NCI-H1436 treated with DMSO at 0.1 percent for 48 hours (cell line): ENCODE measurements at regions not wholly inside any gene's neighbourhood (a gene's known extent, or its start where the extent isn't known, plus 50 kb on each side); places are given as distances from the start of the nearest gene placed in this dataset.
"Not testable (repeated sequence)": the region's sequence is repeated elsewhere in the genome, so short reads cannot be mapped to it uniquely, and the experiment has no call there.

Source experiments
- DNase-seq: peaks from one replicate; lab custom pipeline; 2025; lab: John Stamatoyannopoulos, UW

DNA sequence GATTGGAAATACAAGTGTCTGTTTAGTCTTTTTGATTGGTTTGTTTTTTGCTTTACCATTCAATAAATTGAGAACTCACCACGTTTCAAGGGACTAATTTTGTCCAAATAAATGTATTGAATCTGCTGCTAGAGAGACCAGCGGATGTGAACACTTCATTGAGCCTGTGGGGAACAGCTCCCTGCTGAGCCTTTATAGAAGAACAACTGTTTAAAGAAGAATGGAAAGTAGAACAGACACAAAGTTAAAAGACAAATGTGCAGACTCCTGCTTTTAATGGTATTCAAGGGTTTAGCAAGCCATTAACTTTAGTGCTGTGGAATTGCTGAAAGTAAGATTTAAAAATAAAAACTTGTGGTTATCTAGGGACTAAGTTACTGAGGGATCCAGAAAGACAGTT lies 817.7 kb upstream of the B3GALT2 start:
- DNase-seq = no peak

DNA sequence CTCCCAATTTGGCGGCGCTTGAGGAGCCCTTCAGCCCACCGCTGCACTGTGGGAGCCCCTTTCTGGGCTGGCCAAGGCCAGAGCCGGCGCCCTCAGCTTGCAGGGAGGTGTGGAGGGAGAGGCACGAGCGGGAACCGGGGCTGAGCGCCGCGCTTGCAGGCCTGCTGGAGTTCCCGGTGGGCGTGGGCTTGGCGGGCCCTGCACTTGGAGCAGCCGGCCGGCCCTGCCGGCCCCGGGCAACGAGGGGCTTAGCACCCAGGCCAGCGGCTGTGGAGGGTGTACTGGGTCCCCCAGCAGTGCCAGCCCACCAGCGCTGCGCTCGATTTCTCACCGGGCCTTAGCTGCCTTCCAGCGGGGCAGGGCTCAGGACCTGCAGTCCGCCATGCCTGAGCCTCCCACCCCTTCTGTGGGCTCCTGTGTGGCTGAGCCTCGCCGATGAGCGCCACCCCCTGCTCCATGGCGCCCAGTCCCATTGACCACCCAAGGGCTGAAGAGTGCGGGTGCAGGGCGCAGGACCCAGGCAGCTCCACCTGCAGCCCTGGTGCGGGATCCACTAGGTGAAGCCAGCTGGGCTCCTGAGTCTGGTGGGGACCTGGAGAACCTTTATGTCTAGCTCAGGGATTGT lies 815.4 kb upstream of the B3GALT2 start:
- not testable (repeated sequence) for DNase-seq

DNA sequence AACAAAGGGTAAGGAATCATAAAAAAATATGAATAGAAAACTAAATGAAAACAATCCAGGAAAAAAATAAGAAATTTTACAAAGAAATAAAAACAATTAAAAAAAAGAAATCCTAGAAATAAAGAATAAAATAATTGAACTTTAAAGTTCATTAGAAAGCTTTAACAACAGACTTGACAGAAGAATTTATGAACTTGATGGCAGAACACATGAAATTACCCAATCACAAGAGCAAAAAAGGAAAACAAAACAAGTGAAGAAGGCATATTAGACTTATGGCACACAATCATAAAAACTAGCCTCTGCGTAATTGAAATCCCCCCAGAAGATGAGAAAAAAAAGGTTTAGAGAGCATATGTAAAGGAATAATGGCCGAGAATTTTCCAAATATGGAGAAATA lies 802.5 kb upstream of the B3GALT2 start:
- no peak for DNase-seq

DNA sequence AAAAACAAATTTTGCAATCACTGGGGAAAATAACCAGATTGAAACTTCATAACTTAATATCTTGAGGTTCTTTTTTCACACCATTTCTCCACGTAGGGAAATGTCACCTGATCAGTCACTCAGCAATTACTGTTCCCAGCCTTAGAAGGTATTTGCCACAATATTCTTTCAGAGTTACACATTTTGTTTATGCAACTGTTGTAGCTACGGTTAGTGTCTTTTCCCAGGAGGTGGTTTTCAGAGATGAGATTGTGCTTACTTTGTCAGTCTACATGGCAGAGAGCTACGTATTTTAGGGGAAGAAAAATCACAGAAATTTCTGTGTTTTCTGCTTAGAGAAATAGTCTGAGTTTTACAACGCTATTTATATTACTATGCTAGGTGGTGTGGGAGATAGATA lies 792.8 kb upstream of the B3GALT2 start:
- DNase-seq = no peak

DNA sequence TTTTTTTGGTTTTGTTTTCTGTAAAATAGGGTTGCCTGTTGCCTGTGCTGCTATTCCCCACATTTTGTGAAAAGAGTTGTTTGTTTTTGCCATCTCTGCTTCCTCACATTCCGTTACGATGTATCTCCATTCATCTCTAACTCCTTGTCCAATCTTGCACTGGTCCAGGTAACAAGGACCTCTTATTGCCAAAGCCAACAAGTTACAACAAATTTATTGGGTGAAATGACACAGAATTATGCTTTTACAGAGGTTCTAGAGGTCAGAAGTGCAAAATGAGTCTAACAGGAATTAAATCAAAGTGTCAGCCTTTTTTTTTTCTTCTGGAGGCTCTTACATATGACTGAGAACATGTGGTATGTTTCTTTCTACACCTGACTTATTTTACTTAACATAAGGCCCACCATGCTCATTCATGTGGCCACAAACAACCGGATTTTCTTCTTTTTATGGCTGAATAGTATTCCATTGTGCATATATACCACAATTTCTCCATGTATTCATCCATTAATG lies 787.9 kb upstream of the B3GALT2 start:
- DNase-seq = no peak

DNA sequence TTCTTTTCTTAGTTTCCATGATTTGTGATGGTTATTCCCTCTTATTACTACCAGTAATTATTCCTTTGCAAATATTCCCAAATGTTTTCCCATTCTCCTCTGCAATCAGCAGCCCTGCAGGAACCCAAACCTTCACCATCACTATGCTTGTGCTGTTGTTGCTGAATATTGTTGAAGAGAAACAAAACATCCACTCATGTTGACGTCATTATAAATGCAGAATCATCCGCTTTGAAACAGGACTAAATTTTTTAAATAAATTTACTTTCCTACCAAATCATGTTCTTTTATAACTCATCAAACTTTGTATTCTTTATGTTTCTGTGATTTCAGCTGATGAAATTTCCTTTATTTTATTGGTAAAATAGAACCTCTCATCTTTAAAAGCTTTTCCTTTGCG lies 787.0 kb upstream of the B3GALT2 start:
- DNase-seq = no peak

DNA sequence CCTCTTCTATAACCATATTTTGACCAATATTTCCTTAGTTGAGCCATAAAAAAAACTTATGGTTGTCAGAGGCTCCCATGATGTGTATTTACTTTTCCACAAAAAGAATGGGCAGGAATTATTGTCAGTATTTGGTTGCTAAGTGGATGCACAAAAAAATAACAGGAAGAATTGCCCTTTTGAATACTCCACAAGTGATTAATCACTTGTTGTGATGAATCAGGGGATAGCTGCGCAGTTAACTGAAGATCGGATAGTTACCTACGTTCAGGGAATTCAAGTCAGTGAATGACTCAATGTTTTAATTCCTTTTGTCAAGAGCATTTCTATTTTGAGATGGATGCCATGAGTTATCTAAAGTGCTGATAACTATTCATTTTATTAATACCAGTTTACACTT lies 785.2 kb upstream of the B3GALT2 start:
- DNase-seq = no peak

DNA sequence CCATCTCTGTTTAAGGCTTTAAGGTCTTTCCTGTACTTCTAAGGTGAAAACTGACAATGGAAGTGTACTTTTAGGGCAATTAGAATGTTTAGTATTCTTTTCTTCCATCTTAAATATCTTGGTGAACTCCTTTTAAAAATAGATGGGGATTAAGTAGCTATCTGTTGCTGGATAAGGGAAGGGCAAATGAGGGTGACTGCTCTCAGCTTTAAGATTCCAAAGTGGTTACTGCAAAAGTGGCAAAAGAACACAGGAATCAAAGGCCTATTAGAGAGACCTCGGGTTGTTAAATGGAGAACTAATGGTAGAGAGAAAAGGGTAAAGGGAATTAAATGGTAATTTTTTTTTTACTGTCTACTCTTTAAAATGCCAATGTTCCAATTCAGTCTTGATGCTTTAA lies 774.1 kb upstream of the B3GALT2 start:
- no peak for DNase-seq

DNA sequence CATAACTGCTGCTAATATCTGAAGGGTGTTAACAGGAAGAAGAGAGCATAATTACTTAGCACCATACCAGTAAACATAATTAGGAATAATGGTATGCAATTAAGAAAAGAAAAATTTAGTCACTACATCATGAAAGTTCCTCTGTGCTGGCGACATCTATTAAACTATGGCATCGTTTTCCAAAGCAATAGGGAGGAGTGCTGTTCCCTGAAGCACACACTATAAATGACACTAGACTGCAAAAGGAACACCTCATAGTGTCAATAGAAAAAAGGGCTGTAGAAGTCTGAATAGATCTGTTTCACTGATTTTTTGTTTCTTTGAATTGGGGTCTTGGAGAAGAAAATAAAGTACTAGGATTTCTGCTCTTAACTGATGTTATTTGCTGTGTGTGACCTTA lies 773.6 kb upstream of the B3GALT2 start:
- DNase-seq = no peak

DNA sequence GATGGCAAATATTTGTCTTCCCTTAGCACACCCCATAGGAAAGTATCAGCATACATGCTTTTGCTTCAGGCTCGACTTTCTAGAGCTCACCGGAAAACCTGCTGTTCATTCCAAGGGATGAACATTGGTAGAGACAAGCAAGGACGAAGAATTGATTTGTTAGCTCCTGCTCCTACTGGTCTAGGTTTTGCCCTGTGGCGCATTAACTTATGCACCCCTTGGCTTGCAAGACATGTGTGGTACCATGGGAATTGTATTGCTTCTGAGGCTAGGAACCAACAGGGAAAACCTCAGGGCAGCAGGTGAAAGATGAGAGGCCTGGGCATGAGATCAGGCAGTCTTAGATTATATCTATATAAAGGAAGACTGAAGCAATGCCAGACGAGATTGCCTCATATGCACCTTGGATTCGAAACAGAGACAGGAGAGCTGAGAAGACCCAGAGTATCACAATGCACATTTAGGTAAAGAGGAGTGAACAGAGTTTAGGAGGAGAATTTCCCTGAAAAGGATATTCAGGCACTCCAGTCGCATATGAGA lies 771.2 kb upstream of the B3GALT2 start:
- DNase-seq = no peak

DNA sequence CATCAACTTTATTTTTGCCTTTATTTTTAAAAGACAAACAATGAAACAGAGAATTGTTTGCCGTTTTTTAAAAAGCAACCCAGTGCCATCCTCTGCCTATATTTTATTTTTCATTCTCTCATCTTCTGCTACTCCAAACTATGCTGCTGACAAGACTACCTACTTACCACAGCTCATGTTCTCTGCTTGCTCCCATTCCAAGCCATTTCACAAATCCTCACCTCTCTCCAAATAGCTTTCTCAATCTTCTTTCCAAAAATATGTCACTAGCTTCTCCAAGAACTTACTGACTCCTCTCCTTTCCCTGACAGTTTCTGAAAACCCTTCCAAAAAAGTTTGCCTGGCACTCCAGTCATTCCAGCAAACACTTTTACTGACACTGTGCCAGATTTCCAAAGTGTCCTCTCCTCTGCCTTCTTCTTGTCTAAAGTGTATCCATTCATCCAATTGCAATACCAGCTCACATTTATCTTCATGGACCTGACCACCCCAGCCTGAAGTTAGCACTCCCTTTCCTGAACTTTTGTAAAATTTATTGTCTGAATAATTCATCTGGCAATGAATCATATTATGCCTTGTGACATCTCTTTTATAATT lies 766.5 kb upstream of the B3GALT2 start:
- no peak for DNase-seq

DNA sequence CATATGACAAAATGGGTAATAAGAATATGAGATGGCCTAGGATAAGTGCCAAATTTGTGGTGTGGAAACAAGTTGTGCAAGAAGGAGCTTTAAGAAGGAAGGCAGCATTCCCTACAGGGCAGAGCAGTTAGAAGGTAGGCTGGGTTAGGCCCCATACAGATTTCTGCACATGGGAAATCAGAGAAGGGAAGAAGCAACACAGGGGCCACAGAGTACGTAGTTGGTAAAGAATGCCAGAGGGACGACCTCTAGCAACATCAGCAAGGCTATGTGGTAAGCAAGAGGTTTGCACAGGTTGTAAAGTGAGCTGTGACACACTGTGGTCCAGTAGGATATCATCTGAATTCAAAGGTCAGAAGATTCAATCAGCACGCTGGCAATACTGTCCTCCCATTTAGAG lies 765.6 kb upstream of the B3GALT2 start:
- DNase-seq = no peak

DNA sequence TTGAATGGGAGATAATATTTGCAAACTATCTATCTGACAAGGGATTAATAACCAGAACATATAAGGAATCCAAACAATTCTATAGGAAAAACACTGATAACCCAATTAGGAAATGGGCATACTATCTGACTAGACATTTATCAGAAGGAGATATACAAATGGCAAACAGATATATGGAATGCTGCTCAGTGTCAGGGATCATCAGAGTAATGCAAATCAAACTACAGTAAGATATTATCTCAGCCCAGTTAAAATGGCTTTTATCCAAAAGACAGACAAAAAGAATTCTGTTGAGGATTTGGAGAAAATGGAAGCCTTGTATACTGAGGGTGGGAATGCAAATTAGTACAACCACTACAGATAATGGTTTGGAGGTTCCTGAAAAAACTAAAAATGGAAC lies 758.0 kb upstream of the B3GALT2 start:
- DNase-seq = no peak

DNA sequence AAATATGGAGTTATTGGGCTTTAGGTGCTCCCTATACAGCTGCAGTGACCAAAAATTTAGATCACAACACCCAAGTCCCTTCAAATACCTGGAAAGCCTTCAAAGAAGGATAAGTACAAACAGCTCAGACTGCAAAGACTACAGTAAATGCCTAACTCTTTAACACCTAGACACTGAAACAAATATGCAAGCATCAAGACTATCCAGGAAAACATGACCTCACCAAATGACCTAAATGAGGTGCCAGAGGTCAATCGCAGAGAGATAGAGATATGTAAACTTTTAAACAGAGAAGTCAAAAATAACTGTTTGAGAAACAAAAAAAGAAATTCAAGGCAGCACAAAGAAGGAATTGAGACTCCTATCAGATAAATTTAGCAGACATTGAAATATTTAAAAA lies 753.8 kb upstream of the B3GALT2 start:
- DNase-seq = no peak

DNA sequence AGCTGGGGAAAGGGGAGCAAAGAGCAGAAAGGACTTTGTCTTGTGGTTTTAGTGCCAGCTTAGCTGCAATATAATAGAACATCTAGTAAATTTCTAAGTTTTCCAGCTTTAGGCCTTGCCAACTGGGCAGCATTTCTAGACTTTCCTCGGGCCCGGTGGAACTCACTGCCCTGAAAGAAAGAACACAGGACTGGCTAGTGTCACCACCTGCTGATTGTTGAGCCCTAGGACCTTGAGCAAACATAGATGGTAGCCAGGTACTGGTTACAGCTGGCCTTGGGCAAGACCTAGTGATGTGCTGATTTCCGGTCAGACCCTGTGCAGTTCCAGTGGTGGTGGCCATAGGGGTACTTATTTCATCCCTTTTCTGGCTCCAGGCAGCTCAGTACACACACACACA lies 753.2 kb upstream of the B3GALT2 start:
- DNase-seq = no peak

DNA sequence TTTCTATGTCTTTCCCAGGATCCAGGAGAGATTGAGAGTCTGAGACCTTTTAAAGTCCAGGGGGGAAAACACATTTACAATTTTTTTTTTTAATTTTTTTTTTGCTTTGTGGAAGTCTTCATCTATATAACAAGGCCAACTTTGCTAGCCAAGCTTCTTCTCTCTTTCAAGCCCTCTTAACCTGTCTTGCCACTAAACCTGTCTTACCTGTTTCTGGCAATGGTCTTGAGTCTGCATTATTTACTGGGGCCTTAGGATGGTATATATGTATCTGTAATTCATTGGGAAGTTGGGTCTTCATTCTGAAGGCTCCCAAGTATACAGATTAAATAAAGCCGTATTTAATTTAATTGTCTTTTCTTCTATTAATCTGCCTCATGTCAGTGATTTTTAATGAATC lies 750.9 kb upstream of the B3GALT2 start:
- no peak for DNase-seq

DNA sequence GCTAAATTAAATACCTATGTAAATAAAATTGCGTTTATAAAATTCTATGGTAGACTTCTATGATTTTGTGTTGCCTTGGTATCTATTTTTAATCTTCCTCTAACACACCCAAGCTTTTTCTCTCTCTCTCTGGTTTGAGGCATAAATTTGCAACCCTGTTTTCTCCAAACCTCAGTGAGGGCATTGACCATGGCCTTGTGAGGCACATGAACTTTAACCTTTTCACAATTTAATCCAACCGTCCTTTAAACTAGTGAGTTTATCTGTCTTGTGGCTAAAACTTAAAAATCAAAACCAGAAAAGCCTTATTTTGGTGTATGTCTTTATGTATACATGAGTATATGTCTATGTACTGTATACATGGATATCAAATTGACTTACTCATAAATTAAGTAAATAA lies 746.6 kb upstream of the B3GALT2 start:
- DNase-seq = no peak

DNA sequence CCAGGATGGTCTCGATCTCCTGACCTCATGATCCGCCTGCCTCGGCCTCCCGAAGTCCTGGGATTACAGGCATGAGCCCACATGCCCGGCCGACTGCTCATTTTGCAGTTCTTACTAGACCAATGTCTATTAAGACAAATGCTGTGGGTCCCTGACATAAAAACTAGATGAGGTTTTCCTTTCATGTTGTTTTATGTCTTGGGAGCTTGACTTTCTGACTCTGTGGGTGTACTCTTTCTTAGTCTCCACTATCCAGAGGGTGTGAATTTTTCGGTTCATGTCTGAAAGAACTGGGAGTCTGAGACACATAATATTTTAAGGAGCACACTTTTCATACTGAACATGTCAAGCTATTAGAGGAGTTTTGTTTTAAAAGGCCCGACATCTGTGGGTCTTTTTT lies 744.9 kb upstream of the B3GALT2 start:
- no peak for DNase-seq

DNA sequence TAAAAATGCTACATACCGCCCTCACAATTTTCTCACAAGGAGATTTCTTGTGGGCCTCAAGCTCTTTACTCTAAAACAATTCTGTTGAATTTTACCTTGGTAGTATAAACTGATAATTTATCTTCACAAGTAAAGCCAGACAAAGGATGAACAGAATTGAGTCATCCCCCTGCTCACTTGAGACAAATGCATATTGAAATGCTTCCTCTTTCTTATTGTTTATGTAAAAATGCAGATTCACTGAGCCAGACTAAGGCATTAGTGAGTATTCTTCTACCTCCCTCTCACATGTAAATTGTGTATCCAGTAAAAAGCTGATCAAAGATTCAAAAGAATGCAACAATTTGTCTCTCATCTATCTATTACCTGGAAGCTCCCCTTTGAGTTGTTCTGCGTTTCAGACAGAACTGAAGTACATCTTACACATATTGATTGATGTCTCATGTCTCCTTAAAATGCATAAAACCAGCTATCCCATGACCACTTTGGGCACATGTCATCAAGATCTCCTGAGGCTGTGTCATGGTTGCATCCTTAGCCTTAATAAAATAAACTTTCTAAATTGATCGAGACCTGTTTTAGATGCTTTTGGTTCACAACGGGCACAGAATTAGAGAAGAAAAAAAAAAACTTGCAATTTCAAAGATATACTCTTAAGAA lies 743.1 kb upstream of the B3GALT2 start:
- DNase-seq = no peak

DNA sequence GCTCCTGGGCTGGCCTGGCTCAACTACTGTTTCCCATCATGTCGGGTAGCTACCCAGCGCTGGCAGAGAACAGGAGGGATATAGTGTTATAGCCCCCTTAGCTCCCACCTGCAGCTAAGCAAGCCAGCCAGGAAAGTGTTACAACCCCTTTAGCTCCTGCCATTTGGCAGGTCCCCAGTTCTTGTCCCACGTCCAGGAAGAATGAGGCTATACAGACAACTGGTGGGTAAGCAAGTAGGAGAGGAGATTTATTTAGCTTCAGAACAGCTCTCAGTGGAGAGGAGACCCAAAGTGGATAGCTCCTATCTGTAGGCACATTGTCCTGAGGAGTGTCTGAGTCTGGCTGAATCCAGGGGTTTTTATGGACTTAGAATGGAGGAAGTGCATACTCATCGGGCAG lies 741.1 kb upstream of the B3GALT2 start:
- DNase-seq = no peak

DNA sequence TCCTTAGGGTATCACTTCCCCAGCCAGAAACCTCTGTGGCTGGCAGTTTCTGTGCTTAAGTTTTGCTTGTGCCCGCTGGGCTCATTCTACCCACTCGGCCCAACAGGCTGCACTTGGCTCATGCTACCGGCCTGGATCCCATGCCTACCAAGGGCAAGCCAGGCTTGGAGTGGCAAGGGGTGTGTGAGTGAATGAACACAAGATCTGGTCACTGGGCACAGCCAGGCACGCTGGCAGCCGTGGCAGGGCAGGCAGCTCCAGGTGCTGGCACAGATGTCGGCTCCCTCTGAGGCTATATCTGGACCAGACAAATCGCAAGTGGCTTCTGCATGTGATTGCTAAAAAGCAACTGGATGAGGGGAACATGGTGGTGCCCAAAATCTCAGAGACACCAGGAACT lies 740.5 kb upstream of the B3GALT2 start:
- DNase-seq = no peak

DNA sequence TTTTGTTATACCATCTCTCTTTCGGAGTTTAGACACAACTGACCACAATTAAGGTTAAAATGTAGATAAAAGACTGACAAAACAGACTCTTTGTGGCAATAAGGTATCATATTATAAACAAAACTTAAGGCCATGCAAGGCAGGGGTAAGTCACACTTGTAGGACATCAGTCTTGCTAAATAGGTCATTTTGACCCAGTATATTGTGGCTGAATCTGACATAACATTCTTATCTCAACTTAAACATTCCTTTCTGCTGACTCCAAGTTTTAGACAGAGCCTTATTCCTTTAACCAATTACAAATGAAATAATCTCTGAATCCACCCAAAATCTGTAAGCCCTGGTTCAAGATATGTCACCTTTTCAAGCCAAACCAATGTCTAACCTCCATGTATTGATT lies 733.4 kb upstream of the B3GALT2 start:
- DNase-seq = no peak

DNA sequence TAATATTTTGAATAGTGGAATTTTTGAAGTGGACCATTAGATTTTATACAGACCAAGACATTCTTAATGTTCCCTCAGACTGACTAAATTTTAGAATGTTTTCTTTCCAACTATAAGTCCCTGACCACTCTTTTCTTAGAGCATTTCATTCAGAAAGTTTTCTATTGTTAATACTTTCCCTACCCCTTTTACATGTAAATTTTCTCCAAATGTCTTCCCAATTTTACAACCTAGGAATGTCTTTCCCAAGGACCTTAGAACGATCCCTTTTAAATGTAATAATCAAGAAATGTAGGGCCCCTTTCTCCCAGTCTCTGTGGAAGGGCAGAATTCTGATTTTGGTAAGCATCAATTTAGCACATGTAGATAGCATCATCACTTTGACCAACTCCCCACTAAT lies 730.0 kb upstream of the B3GALT2 start:
- DNase-seq = no peak
